Activated naive CD8-positive, alpha-beta T cell treated with anti-CD3 and anti-CD28 coated beads, Interleukin-2, amount 10 ng/mL, durations not matched to agents 7 days and 5 days (primary cell): ENCODE measurements at regions not wholly inside any gene's neighbourhood (a gene's known extent, or its start where the extent isn't known, plus 50 kb on each side); places are given as distances from the start of the nearest gene placed in this dataset.
"Not testable (repeated sequence)": the region's sequence is repeated elsewhere in the genome, so short reads cannot be mapped to it uniquely, and the experiment has no call there.

Experiments
- ATAC-seq: fragments of 150-1000 bp; cut with Tn5 transposase; one replicate; pipeline ENCODE4 v1.10.0; 2021; ENCODE audit warnings: low read depth, moderate library complexity
- POLR2A ChIA-PET: fragments of 350-600 bp; sonication (Branson Sonifier 250); formaldehyde crosslinking; loops from one replicate; lab custom pipeline; 2021; ENCODE audit warnings: antibody characterized with exemption; lab: Charles Lee
- DNase-seq: peaks from one replicate; pipeline ENCODE4 v3.0.0; 2021
- H3K27ac Mint-ChIP-seq: one replicate; pipeline ENCODE4 v1.8.0; 2022; ENCODE audit warnings: mild to moderate bottlenecking, mixed read lengths
- H3K27me3 Mint-ChIP-seq: one replicate; pipeline ENCODE4 v1.8.0; 2022; ENCODE audit warnings: mild to moderate bottlenecking, moderate library complexity, mixed read lengths
- H3K36me3 Mint-ChIP-seq: one replicate; pipeline ENCODE4 v1.8.0; 2021; ENCODE audit warnings: mild to moderate bottlenecking, mixed read lengths
- H3K4me1 Mint-ChIP-seq: one replicate; pipeline ENCODE4 v1.8.0; 2021; ENCODE audit warnings: mixed read lengths
- H3K4me3 Mint-ChIP-seq: one replicate; pipeline ENCODE4 v1.8.0; 2022; ENCODE audit warnings: mild to moderate bottlenecking, moderate library complexity, mixed read lengths
- H3K9me3 Mint-ChIP-seq: one replicate; pipeline ENCODE4 v1.8.0; 2021; ENCODE audit warnings: mixed read lengths

- DNase-seq, result no peak
- H3K27ac Mint-ChIP-seq, result no peak overlapping the region
These were observed 667.4 kb downstream of the ROBO2 start for GRCh38 chr3:77707281-77707680.

GRCh38 chr3:77709155-77709554, 669.3 kb downstream of the ROBO2 start:
- Mint-ChIP-seq H3K27me3 (no peaks in the 10 kb centered on the region), H3K36me3 (no peaks in the 10 kb centered on the region), H3K9me3 (no peaks in the 10 kb centered on the region), H3K27ac (no peak overlapping the region), H3K4me1 (no peaks in the 10 kb centered on the region), H3K4me3 (no peak overlapping the region)
- ATAC-seq (no peak), DNase-seq (no peak)
- POLR2A ChIA-PET, result no interaction called here

More at GRCh38 chr3:77707281-77707680, 667.4 kb downstream of the ROBO2 start:
- no peaks in the 10 kb centered on the region for H3K27me3 Mint-ChIP-seq
- H3K36me3 Mint-ChIP-seq, result no peaks in the 10 kb centered on the region
- H3K4me3 Mint-ChIP-seq, result no peak overlapping the region
- peaks cover 1% of the 10 kb centered on the region for H3K9me3 Mint-ChIP-seq
- ATAC-seq, result no peak
- no peaks in the 10 kb centered on the region for H3K4me1 Mint-ChIP-seq
- POLR2A ChIA-PET, result no interaction called here

GRCh38 chr3:77718311-77718710, 678.4 kb downstream of the ROBO2 start:
- Mint-ChIP-seq H3K36me3 (no peaks in the 10 kb centered on the region), H3K4me1 (no peaks in the 10 kb centered on the region), H3K9me3 (peaks cover 7% of the 10 kb centered on the region), H3K4me3 (no peak overlapping the region), H3K27me3 (no peaks in the 10 kb centered on the region), H3K27ac (no peak overlapping the region)
- POLR2A ChIA-PET, result no interaction called here
- ATAC-seq (no peak), DNase-seq (no peak)

DNA sequence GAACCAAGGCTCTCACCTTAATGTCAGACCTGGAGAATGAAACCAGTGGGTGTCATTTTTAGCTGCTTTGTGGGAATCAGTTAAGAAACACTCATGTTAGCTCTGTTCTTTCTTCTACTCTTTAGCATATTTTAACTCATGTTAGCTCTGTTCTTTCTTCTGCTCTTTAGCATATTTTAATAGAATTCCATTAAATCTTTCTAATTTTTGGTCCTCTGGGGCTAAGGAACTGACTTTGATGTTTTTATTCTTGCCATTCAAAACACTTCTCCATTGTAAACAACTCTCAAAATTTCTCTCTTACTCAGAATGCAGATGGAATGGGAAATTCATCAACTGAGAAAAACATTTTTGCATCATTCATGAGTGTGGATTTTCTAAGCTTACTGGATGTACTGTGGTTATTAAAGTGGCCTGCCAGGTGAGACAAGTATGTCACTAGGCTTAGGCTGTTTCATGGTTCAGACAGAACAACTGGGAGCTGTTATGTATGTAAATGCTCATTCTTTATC, 680.6 kb downstream of the ROBO2 start:
- H3K4me1 Mint-ChIP-seq, result no peaks in the 10 kb centered on the region
- no peak overlapping the region for H3K4me3 Mint-ChIP-seq
- H3K27ac Mint-ChIP-seq, result no peak overlapping the region
- POLR2A ChIA-PET, result no interaction called here
- H3K9me3 Mint-ChIP-seq, result peaks cover 7% of the 10 kb centered on the region
- no peaks in the 10 kb centered on the region for H3K36me3 Mint-ChIP-seq
- DNase-seq (no peak), ATAC-seq (no peak)
- no peaks in the 10 kb centered on the region for H3K27me3 Mint-ChIP-seq

DNA sequence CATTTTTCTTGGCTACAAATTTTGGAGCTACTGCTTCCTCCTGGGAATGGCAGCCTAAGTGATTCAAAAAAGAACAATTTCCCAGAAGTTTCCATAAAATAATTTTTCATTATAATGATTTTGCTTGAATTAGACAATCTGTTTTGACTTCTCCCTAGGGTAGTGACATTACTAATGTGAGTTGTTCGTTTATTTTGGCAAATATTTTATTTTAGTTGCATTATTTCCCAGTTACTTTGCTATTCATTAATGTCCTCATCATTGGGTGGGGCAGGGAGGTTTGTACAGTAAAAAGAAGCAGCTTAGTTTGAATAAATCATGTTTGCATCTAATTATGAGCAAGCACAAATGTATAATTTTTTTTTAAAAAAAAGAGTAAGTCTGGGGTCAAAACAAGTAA, 686.6 kb downstream of the ROBO2 start:
- POLR2A ChIA-PET, result no interaction called here
- DNase-seq (no peak), ATAC-seq (no peak)
- no peaks in the 10 kb centered on the region for H3K4me1 Mint-ChIP-seq
- H3K36me3 Mint-ChIP-seq, result no peaks in the 10 kb centered on the region
- H3K9me3 Mint-ChIP-seq, result peaks cover 10% of the 10 kb centered on the region
- H3K4me3 Mint-ChIP-seq, result no peak overlapping the region
- H3K27me3 Mint-ChIP-seq, result no peaks in the 10 kb centered on the region
- H3K27ac Mint-ChIP-seq, result no peak overlapping the region

DNA sequence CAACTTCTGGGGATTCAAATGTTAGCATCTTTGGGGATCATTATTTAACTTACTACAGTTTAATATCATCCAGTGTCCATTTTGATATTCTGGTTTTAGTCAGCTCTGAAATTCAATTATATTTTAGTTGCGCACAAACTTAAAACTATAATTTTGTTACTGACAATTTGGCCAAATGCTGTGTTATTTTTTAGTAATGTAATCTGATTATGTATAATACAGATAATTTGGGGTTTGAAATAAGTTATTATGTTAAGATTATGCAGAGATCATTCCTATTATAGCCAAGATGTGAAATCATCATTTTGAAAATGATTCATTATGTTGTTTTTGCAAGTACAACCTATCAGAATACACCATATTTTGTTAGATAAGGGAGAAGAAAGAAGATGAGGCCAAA, 706.1 kb downstream of the ROBO2 start:
- Mint-ChIP-seq H3K4me3 (no peak overlapping the region), H3K27ac (no peak overlapping the region), H3K36me3 (no peaks in the 10 kb centered on the region), H3K27me3 (no peaks in the 10 kb centered on the region), H3K9me3 (peaks cover 3% of the 10 kb centered on the region), H3K4me1 (peaks cover 4% of the 10 kb centered on the region)
- POLR2A ChIA-PET, result no interaction called here
- DNase-seq (no peak), ATAC-seq (no peak)

DNA sequence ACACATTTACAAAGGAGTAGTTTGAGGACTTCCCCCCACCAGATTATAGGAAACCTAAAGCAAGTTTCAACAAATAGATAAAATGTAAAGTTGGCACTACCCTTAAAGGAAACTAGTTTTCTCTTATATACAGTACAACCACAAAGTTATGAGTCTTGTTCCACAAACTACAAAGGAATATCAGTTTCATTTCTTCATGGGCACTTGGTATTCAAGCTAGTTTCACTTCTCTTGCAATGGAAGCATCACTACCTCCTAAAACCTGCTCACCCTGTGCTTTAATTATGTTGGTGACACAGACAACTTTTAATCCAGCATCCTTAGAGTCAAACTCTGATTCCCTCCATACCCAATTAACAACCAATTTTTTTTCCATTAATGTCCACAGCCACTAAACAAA, 707.0 kb downstream of the ROBO2 start:
- H3K36me3 Mint-ChIP-seq, result no peaks in the 10 kb centered on the region
- H3K4me3 Mint-ChIP-seq, result no peak overlapping the region
- H3K4me1 Mint-ChIP-seq, result peaks cover 4% of the 10 kb centered on the region
- H3K27me3 Mint-ChIP-seq, result no peaks in the 10 kb centered on the region
- ATAC-seq (no peak), DNase-seq (no peak)
- H3K9me3 Mint-ChIP-seq, result peaks cover 3% of the 10 kb centered on the region
- POLR2A ChIA-PET, result no interaction called here
- H3K27ac Mint-ChIP-seq, result no peak overlapping the region

- POLR2A ChIA-PET, H3K36me3 Mint-ChIP-seq, ATAC-seq, H3K27ac Mint-ChIP-seq, DNase-seq, H3K4me1 Mint-ChIP-seq, H3K4me3 Mint-ChIP-seq, H3K27me3 Mint-ChIP-seq: not testable (repeated sequence)
- H3K9me3 Mint-ChIP-seq, result peaks cover 13% of the 10 kb centered on the region
These were observed 716.6 kb downstream of the ROBO2 start for GRCh38 chr3:77756397-77756975.

GRCh38 chr3:77772459-77772858, 732.6 kb downstream of the ROBO2 start:
- H3K4me3 Mint-ChIP-seq, result no peak overlapping the region
- no peaks in the 10 kb centered on the region for H3K36me3 Mint-ChIP-seq
- peaks cover 5% of the 10 kb centered on the region for H3K9me3 Mint-ChIP-seq
- POLR2A ChIA-PET, result no interaction called here
- H3K4me1 Mint-ChIP-seq, result no peaks in the 10 kb centered on the region
- H3K27me3 Mint-ChIP-seq, result no peaks in the 10 kb centered on the region
- ATAC-seq (no peak), DNase-seq (no peak)
- no peak overlapping the region for H3K27ac Mint-ChIP-seq

DNA sequence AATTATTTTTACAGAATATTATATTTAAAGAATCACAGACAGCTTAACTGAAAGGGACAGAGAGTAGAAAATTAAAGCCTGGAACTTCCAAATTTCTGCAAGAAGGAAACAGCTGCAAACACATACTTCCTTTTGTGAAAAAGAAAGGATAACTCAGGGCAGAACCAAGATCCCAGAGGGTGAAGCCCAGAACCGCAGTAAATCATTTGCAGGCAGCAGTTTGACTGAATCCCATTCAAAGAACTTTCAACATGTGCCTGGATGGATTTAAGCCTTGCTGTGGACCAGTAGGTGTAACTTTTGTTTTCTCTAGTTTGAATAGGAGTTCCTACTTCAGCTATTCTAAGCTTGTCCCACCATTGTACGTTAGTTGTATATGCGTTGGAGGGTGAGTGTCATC, 733.2 kb downstream of the ROBO2 start:
- Mint-ChIP-seq H3K27ac (no peak overlapping the region), H3K9me3 (peaks cover 5% of the 10 kb centered on the region), H3K4me1 (no peaks in the 10 kb centered on the region), H3K4me3 (no peak overlapping the region), H3K36me3 (no peaks in the 10 kb centered on the region), H3K27me3 (no peaks in the 10 kb centered on the region)
- POLR2A ChIA-PET, result no interaction called here
- no peak for DNase-seq
- no peak for ATAC-seq

- DNase-seq (no peak), ATAC-seq (no peak)
- H3K27me3 Mint-ChIP-seq, result no peaks in the 10 kb centered on the region
- no peak overlapping the region for H3K4me3 Mint-ChIP-seq
- POLR2A ChIA-PET, result no interaction called here
- H3K9me3 Mint-ChIP-seq, result peaks cover 1% of the 10 kb centered on the region
- no peaks in the 10 kb centered on the region for H3K36me3 Mint-ChIP-seq
- no peak overlapping the region for H3K27ac Mint-ChIP-seq
- H3K4me1 Mint-ChIP-seq, result no peaks in the 10 kb centered on the region
These were observed 740.5 kb downstream of the ROBO2 start for GRCh38 chr3:77780278-77780996.

GRCh38 chr3:77786216-77786615, 746.3 kb downstream of the ROBO2 start:
- H3K27me3 Mint-ChIP-seq, result no peaks in the 10 kb centered on the region
- DNase-seq (no peak), ATAC-seq (no peak)
- no peaks in the 10 kb centered on the region for H3K9me3 Mint-ChIP-seq
- no peak overlapping the region for H3K27ac Mint-ChIP-seq
- H3K36me3 Mint-ChIP-seq, result no peaks in the 10 kb centered on the region
- POLR2A ChIA-PET, result no interaction called here
- no peaks in the 10 kb centered on the region for H3K4me1 Mint-ChIP-seq
- no peak overlapping the region for H3K4me3 Mint-ChIP-seq

DNA sequence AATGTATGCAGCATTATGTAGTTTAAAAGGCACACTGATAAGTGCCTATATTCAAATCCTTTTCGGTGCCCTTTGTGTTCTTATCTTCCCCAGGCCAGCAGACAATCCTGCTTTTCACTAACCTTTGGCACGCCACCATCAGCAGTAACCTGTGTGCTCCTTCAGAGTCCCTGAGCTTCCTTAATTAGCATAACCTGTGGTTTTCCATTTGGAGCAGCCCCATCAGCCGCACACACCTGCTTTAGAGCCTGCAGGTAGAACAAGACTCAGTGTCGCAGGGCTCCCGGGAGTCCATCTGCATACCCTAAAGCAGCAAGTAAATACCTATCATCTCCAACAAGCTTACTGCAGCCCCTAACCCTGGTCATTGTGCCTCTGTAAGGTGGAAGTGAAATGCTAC, 755.1 kb downstream of the ROBO2 start:
- no peaks in the 10 kb centered on the region for H3K36me3 Mint-ChIP-seq
- POLR2A ChIA-PET, result no interaction called here
- no peak overlapping the region for H3K27ac Mint-ChIP-seq

GRCh38 chr3:77799278-77799677, 759.4 kb downstream of the ROBO2 start:
- POLR2A ChIA-PET, result no interaction called here
- DNase-seq, result no peak

More for the DNA sequence above, 755.1 kb downstream of the ROBO2 start:
- DNase-seq (no peak), ATAC-seq (no peak)
- no peaks in the 10 kb centered on the region for H3K9me3 Mint-ChIP-seq
- H3K4me3 Mint-ChIP-seq, result no peak overlapping the region
- H3K27me3 Mint-ChIP-seq, result no peaks in the 10 kb centered on the region
- H3K4me1 Mint-ChIP-seq, result no peaks in the 10 kb centered on the region

More at GRCh38 chr3:77799278-77799677, 759.4 kb downstream of the ROBO2 start:
- ATAC-seq, result no peak
- Mint-ChIP-seq H3K36me3 (no peaks in the 10 kb centered on the region), H3K4me3 (no peak overlapping the region), H3K27me3 (no peaks in the 10 kb centered on the region), H3K4me1 (no peaks in the 10 kb centered on the region), H3K27ac (no peak overlapping the region), H3K9me3 (no peaks in the 10 kb centered on the region)
